ENCODE measurements at regions not wholly inside any gene's neighbourhood (a gene's known extent, or its start where the extent isn't known, plus 50 kb on each side); places are given as distances from the start of the nearest gene placed in this dataset.
"Not testable (repeated sequence)": the region's sequence is repeated elsewhere in the genome, so short reads cannot be mapped to it uniquely, and the experiment has no call there.

GRCh38 chr16:29597030-29597429 lies 66.0 kb upstream of the SPN start:
- not testable (repeated sequence) for TF ChIP-seq TAF1 (IDR thresholded peaks at IDR 0.05; ENCODE audit: borderline replicate concordance, low read depth, low read length); POLR2AphosphoS5 (IDR thresholded peaks at IDR 0.05; ENCODE audit: low read depth, low read length); POLR2A (IDR thresholded peaks at IDR 0.05; ENCODE audit: low read depth, low read length)

Data from GM12892 (cell line).